Brain microvascular endothelial cell (primary cell): ENCODE measurements at regions not wholly inside any gene's neighbourhood (a gene's known extent, or its start where the extent isn't known, plus 50 kb on each side); places are given as distances from the start of the nearest gene placed in this dataset.

ENCODE experiments used
- DNase-seq: peaks from one replicate; pipeline ENCODE4 v3.0.0-alpha.2; 2020
- H3K27ac ChIP-seq: fragments of 250-450 bp; sonication (Bioruptor Pico); 2 replicates; pipeline ENCODE4 v1.5.1; 2020; ENCODE audit warnings: mild to moderate bottlenecking, moderate library complexity
- H3K27me3 ChIP-seq: fragments of 250-450 bp; sonication (Bioruptor Pico); replicated peaks from 2 replicates; pipeline ENCODE4 v1.5.1; 2020; ENCODE audit warnings: mild to moderate bottlenecking
- H3K36me3 ChIP-seq: fragments of 250-450 bp; sonication (Bioruptor Pico); replicated peaks from 2 replicates; pipeline ENCODE4 v1.5.1; 2020; ENCODE audit warnings: mild to moderate bottlenecking
- H3K4me3 ChIP-seq: 2 replicates; pipeline ENCODE4 v1.5.1; 2011; ENCODE audit warnings: low read depth, mild to moderate bottlenecking, control low read depth, low read length, moderate library complexity
- in situ Hi-C: cut with HindIII; loops from 2 replicates; pipeline ENCODE4 v1.10.0; 2017; ENCODE audit warnings: low sequenced_read_pairs, low pct_ligation_motif_present
- TF ChIP-seq, protein P1 (sequence below): IDR thresholded peaks from 2 replicates; pipeline ENCODE4 v1.5.1; 2011; ENCODE audit warnings: low read depth, mild to moderate bottlenecking, moderate library complexity, low read length, control low read depth, inconsistent platforms; ENCODE audit errors: missing control alignments

DNA sequence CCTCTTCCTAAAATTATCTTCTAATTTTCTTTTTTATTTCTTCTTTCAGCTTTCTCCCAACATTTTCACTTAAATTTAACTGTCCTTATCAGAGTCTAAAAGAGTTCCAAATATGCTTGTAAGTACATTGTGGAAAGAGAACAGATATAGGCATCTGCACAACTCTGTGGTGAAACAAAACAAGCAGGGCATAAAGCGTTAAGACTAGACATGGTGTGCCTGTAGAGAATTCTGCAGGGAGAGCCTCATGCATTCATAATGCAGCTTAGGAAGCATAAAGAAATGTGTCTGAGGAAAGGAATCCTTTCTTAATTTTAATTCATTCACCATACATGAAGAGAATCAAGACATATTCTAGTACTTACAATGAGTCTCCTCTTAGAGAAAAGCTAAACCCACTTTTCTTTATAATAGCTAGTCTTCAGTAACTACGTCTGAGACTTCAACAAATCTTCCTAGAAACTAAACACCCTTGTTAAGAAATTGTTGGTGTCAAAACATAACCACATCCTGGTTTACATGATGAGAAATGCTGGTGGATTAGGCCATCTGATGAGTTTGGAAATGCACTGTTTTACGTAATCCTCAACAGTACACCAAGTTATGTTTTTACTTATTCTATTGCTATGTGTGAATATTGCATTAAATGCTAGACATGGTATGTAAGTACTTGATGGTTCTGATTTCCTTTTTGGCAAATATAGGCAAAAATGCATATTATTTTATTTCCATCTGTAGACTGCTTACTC, 307.8 kb upstream of the GIMD1 start:
- no peak for DNase-seq
- Histone ChIP-seq H3K27ac (no peak overlapping the region), H3K4me3 (no peak overlapping the region), H3K36me3 (no peaks in the 10 kb centered on the region), H3K27me3 (no peaks in the 10 kb centered on the region)
- TF ChIP-seq, protein P1, sequence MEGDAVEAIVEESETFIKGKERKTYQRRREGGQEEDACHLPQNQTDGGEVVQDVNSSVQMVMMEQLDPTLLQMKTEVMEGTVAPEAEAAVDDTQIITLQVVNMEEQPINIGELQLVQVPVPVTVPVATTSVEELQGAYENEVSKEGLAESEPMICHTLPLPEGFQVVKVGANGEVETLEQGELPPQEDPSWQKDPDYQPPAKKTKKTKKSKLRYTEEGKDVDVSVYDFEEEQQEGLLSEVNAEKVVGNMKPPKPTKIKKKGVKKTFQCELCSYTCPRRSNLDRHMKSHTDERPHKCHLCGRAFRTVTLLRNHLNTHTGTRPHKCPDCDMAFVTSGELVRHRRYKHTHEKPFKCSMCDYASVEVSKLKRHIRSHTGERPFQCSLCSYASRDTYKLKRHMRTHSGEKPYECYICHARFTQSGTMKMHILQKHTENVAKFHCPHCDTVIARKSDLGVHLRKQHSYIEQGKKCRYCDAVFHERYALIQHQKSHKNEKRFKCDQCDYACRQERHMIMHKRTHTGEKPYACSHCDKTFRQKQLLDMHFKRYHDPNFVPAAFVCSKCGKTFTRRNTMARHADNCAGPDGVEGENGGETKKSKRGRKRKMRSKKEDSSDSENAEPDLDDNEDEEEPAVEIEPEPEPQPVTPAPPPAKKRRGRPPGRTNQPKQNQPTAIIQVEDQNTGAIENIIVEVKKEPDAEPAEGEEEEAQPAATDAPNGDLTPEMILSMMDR, result no peak
- in situ Hi-C loops, result no loop called here

DNA sequence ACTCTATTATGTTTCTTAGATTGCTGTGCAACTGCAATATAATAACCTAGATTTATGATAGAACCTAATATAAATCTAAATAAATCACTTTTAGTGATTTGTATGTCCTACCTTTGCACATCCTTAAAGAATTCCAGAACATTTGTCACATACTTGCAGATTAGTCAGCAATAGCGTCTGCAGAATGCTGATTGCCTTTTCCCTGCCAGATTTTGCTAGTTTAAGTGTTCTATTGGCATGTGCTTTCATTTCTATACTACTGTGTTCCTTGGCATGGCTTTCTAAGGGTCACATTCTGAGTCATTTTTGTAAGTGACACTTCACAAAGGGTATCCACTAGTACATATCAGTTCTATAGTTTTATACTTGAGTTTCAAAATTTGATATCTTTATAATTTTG, 303.1 kb upstream of the GIMD1 start:
- H3K36me3 ChIP-seq, result no peaks in the 10 kb centered on the region
- DNase-seq, result peak; percentile 31
- H3K4me3 ChIP-seq, result no peak overlapping the region
- no peak overlapping the region for H3K27ac ChIP-seq
- in situ Hi-C loops, result no loop called here
- H3K27me3 ChIP-seq, result no peaks in the 10 kb centered on the region
- TF ChIP-seq, protein P1, result no peak

GRCh38 chr4:106670976-106671375, 302.4 kb upstream of the GIMD1 start:
- TF ChIP-seq, protein P1, result no peak
- no peaks in the 10 kb centered on the region for H3K36me3 ChIP-seq

GRCh38 chr4:106659371-106659770, 290.8 kb upstream of the GIMD1 start:
- Histone ChIP-seq H3K36me3 (no peaks in the 10 kb centered on the region), H3K4me3 (no peak overlapping the region), H3K27ac (no peak overlapping the region), H3K27me3 (no peaks in the 10 kb centered on the region)
- TF ChIP-seq, protein P1, result no peak
- DNase-seq, result no peak
- in situ Hi-C loops, result no loop called here

More at GRCh38 chr4:106670976-106671375, 302.4 kb upstream of the GIMD1 start:
- Histone ChIP-seq H3K4me3 (no peak overlapping the region), H3K27ac (no peak overlapping the region), H3K27me3 (no peaks in the 10 kb centered on the region)
- in situ Hi-C loops, result no loop called here
- no peak for DNase-seq

DNA sequence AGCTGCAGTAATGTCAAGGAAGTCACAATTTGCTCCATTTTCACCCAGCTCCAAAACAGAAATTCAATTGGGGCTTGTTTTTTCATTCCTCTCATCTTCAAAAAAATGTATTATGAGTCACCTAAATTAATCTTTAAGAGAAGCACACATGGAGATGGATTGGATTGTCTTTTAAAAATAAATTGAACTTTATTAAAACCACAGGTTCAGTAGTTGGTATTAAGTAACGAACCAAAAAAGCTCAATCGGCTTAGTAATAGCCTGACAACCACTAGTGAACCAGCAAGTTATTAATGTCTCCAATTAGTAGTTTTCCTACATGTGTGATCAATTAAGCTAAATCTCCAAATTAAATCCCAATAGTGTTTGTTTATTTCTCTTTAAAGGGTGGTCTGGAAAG, 283.5 kb upstream of the GIMD1 start:
- no peaks in the 10 kb centered on the region for H3K27me3 ChIP-seq
- H3K27ac ChIP-seq, result no peak overlapping the region
- H3K36me3 ChIP-seq, result no peaks in the 10 kb centered on the region
- DNase-seq, result no peak
- TF ChIP-seq, protein P1, result no peak
- H3K4me3 ChIP-seq, result no peak overlapping the region
- in situ Hi-C loops, result no loop called here

- Histone ChIP-seq H3K36me3 (no peaks in the 10 kb centered on the region), H3K4me3 (no peak overlapping the region), H3K27me3 (no peaks in the 10 kb centered on the region), H3K27ac (no peak overlapping the region)
- in situ Hi-C loops, result no loop called here
- DNase-seq, result no peak
- TF ChIP-seq, protein P1, result no peak
These were observed 282.1 kb upstream of the GIMD1 start for GRCh38 chr4:106650701-106651100.
